ENCODE measurements at regions not wholly inside any gene's neighbourhood (a gene's known extent, or its start where the extent isn't known, plus 50 kb on each side); places are given as distances from the start of the nearest gene placed in this dataset.
"Not testable (repeated sequence)": the region's sequence is repeated elsewhere in the genome, so short reads cannot be mapped to it uniquely, and the experiment has no call there.

DNA sequence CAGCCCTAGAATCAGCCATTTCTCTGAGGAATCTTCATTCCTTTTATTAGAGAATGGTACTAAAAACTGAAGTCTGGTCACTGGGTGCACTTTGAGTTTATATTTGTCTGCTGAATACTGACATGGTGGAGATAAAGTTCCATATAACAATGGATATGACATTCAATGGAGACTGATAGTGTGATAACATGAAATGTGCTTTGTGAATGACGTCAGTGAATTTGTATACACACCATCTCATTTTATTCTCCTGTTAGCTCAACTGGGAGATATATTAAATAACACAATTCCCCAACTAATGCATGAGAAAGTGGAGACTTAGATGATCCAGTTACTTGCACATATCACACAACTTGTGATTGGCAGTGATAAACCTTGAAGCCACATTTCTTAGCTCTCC, 446.7 kb downstream of the DOK5 start:
- H3K27ac ChIP-seq: no peak overlapping the region
- TF ChIP-seq, protein P1, sequence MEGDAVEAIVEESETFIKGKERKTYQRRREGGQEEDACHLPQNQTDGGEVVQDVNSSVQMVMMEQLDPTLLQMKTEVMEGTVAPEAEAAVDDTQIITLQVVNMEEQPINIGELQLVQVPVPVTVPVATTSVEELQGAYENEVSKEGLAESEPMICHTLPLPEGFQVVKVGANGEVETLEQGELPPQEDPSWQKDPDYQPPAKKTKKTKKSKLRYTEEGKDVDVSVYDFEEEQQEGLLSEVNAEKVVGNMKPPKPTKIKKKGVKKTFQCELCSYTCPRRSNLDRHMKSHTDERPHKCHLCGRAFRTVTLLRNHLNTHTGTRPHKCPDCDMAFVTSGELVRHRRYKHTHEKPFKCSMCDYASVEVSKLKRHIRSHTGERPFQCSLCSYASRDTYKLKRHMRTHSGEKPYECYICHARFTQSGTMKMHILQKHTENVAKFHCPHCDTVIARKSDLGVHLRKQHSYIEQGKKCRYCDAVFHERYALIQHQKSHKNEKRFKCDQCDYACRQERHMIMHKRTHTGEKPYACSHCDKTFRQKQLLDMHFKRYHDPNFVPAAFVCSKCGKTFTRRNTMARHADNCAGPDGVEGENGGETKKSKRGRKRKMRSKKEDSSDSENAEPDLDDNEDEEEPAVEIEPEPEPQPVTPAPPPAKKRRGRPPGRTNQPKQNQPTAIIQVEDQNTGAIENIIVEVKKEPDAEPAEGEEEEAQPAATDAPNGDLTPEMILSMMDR (IDR thresholded peaks at IDR 0.05): no peak
- TF ChIP-seq ZFX (IDR thresholded peaks at IDR 0.05; ENCODE audit: borderline replicate concordance): no peak

DNA sequence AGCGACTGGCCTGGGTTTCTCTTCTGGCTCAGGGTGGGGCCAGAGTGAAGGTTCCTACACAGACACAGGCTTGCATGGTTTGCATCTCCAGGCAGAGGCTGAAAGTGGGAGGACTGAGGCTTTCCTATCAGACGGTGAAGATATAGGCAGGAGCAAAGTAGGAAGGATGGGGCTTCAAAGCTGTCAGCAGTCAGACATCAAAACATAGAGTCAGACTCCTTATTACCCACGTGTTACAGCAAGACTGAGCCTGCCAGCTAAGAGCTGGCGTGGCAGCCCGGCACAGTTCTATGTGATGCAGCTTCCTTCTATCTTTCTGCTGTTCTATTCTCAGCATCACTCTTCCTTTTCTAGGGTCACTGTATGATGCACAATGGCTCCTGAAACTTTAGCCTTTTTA, 445.1 kb downstream of the DOK5 start:
- TF ChIP-seq, protein P1 (IDR thresholded peaks at IDR 0.05): no peak
- TF ChIP-seq ZFX (IDR thresholded peaks at IDR 0.05; ENCODE audit: borderline replicate concordance): no peak
- no peak overlapping the region for H3K27ac ChIP-seq

DNA sequence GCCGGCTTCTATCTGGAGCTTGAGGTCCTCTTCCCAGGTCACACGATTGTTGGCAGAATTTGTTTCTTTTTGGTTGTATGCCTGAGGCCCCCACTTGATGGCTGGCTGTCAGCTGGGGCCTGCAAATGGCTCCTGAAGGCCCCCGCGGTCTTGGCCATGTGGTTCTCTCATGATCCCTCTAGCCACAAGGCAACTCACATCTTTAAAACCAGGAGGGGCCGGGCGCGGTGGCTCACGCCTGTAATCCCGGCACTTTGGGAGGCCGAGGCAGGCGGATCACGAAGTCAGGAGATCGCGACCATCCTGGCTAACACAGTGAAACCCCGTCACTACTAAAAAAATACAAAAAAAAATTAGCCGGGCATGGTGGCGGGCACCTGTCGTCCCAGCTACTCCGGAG, 443.6 kb downstream of the DOK5 start:
- not testable (repeated sequence) for H3K27ac ChIP-seq

DNA sequence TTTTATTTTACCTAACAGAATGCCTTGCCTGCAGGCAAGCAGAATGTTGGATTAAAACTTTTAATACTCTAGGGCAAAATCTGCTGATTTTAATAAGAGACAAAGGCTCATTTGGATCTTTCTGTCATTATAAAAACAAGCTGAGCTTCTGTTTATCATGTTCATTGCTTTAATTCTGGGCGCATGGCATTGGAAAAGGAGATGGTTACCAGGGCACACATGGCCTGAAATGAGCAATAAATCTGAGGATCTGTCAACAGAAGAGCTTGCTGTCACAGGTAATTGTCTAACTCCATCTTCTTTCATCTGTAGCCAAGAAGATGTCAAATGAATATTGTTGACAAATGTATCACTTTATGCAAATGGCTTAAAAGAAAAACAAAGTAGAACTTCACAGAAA, 439.6 kb downstream of the DOK5 start:
- no peak overlapping the region for H3K27ac ChIP-seq
- TF ChIP-seq, protein P1 (IDR thresholded peaks at IDR 0.05): no peak
- TF ChIP-seq ZFX (IDR thresholded peaks at IDR 0.05; ENCODE audit: borderline replicate concordance): no peak

DNA sequence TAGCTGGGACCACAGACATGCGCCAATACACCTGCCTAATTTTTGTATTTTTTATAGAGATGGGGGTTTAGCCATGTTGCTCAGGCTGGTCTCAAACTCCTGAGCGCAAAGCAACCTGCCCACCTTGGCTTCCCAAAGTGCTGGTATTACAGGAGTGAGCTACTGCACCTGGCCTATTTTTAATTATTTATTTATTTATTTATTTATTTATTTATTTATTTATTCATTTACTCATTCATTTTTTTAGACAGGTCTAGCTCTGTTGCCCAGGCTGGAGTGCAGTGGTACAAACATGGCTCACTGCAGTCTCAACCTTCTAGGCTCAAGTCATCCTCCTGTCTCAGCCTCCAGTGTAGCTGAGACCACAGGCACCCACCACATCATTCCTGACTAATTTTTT, 434.3 kb downstream of the DOK5 start:
- TF ChIP-seq, protein P1 (IDR thresholded peaks at IDR 0.05): no peak
- no peak for TF ChIP-seq ZFX (IDR thresholded peaks at IDR 0.05; ENCODE audit: borderline replicate concordance)

DNA sequence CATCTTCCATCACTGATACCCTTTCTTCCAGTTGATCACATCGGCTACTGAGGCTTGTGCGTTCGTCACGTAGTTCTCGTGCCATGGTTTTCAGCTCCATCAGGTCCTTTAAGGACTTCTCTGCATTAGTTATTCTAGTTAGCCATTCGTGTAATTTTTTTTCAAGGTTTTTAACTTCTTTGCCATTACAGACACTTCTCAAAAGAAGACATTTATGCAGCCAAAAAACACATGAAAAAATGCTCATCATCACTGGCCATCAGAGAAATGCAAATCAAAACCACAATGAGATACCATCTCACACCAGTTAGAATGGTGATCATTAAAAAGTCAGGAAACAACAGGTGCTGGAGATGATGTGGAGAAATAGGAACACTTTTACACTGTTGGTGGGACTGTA, 430.7 kb downstream of the DOK5 start:
- not testable (repeated sequence) for H3K27ac ChIP-seq

More for the DNA sequence above, 434.3 kb downstream of the DOK5 start:
- H3K27ac ChIP-seq: no peak overlapping the region

DNA sequence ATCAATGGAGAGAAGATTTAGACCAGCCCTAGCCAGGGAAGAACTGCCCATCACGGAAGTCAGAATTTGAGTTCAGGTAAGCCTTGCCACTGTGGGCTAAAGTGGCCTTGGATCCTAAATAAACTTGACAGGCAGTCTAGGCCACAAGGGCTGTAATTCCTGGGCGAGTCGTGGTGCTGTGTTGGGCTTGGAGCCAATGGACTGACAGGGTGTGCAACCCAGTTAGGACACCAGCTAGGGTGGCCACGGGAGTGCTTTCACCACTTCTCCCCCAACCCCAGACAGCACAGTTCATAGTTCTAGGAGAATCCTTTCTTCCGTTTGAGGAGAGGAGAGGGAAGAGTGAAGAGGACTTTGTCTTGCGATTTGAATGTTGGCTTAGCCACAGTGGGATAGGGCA, 422.4 kb downstream of the DOK5 start:
- TF ChIP-seq ZFX (IDR thresholded peaks at IDR 0.05; ENCODE audit: borderline replicate concordance): no peak
- TF ChIP-seq, protein P1 (IDR thresholded peaks at IDR 0.05): no peak
- no peak overlapping the region for H3K27ac ChIP-seq

DNA sequence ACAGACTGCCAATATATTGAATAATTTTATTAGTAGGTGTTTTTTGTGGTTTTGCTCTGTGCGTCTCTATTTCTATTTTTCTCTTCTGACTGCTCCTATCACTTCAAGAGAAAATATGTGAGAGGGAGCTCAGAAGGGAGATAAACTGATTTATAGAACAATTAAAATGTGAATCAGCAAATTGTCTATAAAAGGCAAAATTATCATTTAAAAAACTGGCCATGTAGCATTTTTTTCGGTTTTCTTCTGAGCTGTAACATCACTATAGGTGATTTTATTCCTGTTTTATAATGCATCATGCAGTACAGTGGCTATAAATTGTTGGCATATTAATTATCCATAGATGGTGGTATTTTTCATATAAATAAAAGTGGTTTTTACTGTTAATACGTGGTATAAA, 416.5 kb downstream of the DOK5 start:
- H3K27ac ChIP-seq: no peak overlapping the region
- TF ChIP-seq, protein P1 (IDR thresholded peaks at IDR 0.05): no peak

DNA sequence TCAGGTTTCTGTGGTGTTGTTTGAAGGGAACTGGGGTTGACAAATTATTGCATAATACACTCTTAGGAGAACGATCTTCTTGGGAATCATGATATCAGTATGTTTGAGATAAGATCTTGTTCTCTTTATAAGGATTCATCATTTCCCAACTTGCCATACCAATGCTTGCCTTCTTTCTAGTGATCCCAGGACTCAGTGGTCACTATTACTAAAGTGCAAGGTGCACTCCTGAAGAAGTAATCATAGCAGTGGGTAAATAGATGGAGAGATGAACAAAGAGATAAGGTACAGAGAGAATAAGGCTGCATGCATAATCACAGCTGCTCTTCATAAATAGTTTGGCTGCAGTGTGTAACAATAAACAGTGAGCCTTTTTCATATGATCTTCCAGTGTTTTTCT, 404.0 kb downstream of the DOK5 start:
- no peak for TF ChIP-seq ZFX (IDR thresholded peaks at IDR 0.05; ENCODE audit: borderline replicate concordance)
- TF ChIP-seq, protein P1 (IDR thresholded peaks at IDR 0.05): no peak
- H3K27ac ChIP-seq: no peak overlapping the region
